Activated CD8-positive, alpha-beta T cell treated with anti-CD3 and anti-CD28 coated beads, Interleukin-2, amount 10 ng/mL, durations not matched to agents 7 days and 5 days (primary cell): ENCODE measurements at regions not wholly inside any gene's neighbourhood (a gene's known extent, or its start where the extent isn't known, plus 50 kb on each side); places are given as distances from the start of the nearest gene placed in this dataset.

Source experiments
- ATAC-seq: fragments of 150-1000 bp; cut with Tn5 transposase; one replicate; pipeline ENCODE4 v1.10.0; 2021; ENCODE audit warnings: moderate library complexity
- CTCF ChIA-PET: fragments of 350-600 bp; sonication (Branson Sonifier 250); formaldehyde crosslinking; loops from one replicate; lab custom pipeline; 2021; ENCODE audit warnings: antibody characterized with exemption; lab: Charles Lee
- POLR2A ChIA-PET: fragments of 350-600 bp; sonication (Branson Sonifier 250); formaldehyde crosslinking; loops from one replicate; lab custom pipeline; 2021; ENCODE audit warnings: antibody characterized with exemption; lab: Charles Lee
- DNase-seq: peaks from one replicate; pipeline ENCODE4 v3.0.0-alpha.2; 2020
- H3K27ac Mint-ChIP-seq: one replicate; pipeline ENCODE4 v1.8.0; 2021; ENCODE audit warnings: mild to moderate bottlenecking, mixed read lengths
- H3K27me3 Mint-ChIP-seq: one replicate; pipeline ENCODE4 v1.8.0; 2021; ENCODE audit warnings: low read depth, mixed read lengths
- H3K36me3 Mint-ChIP-seq: one replicate; pipeline ENCODE4 v1.8.0; 2021; ENCODE audit warnings: low read depth, mixed read lengths
- H3K4me1 Mint-ChIP-seq: one replicate; pipeline ENCODE4 v1.8.0; 2021; ENCODE audit warnings: low read depth, mixed read lengths
- H3K4me3 Mint-ChIP-seq: one replicate; pipeline ENCODE4 v1.8.0; 2021; ENCODE audit warnings: mild to moderate bottlenecking, mixed read lengths
- H3K9me3 Mint-ChIP-seq: one replicate; pipeline ENCODE4 v1.8.0; 2022; ENCODE audit warnings: mixed read lengths; ENCODE audit not compliant: insufficient read depth

- Mint-ChIP-seq H3K9me3 (peaks cover 9% of the 10 kb centered on the region), H3K36me3 (no peaks in the 10 kb centered on the region)
- CTCF ChIA-PET = no interaction called here
Measured at GRCh38 chr7:121810831-121811672, 61.9 kb upstream of the PTPRZ1 start.

GRCh38 chr7:121807078-121807477 is 65.9 kb upstream of the PTPRZ1 start:
- H3K27me3 Mint-ChIP-seq = no peaks in the 10 kb centered on the region
- no peak for DNase-seq
- H3K4me1 Mint-ChIP-seq = no peaks in the 10 kb centered on the region
- H3K4me3 Mint-ChIP-seq = no peak overlapping the region
- POLR2A ChIA-PET = no interaction called here
- H3K9me3 Mint-ChIP-seq = peaks cover 9% of the 10 kb centered on the region
- no peak overlapping the region for H3K27ac Mint-ChIP-seq
- no peaks in the 10 kb centered on the region for H3K36me3 Mint-ChIP-seq
- CTCF ChIA-PET = no interaction called here
- no peak for ATAC-seq

More at GRCh38 chr7:121810831-121811672, 61.9 kb upstream of the PTPRZ1 start:
- Mint-ChIP-seq H3K27ac (no peak overlapping the region), H3K27me3 (no peaks in the 10 kb centered on the region), H3K4me1 (no peaks in the 10 kb centered on the region), H3K4me3 (no peak overlapping the region)
- ATAC-seq (no peak), DNase-seq (no peak)
- POLR2A ChIA-PET = no interaction called here

GRCh38 chr7:121803039-121803438 is 69.9 kb upstream of the PTPRZ1 start:
- Mint-ChIP-seq H3K27me3 (no peaks in the 10 kb centered on the region), H3K4me3 (no peak overlapping the region), H3K4me1 (no peaks in the 10 kb centered on the region), H3K27ac (no peak overlapping the region), H3K9me3 (peaks cover 9% of the 10 kb centered on the region), H3K36me3 (no peaks in the 10 kb centered on the region)
- no peak for ATAC-seq
- ChIA-PET POLR2A (no interaction called here), CTCF (interaction anchor here (0.8 kb wide), 1 partner anchor 37 kb away, joined by 3 read pairs; no protein-coding TSS in a partner anchor)
- no peak for DNase-seq

GRCh38 chr7:121800916-121801675 is 71.9 kb upstream of the PTPRZ1 start:
- ChIA-PET CTCF (no interaction called here), POLR2A (no interaction called here)
- no peak overlapping the region for H3K27ac Mint-ChIP-seq
- no peaks in the 10 kb centered on the region for H3K36me3 Mint-ChIP-seq
- ATAC-seq (no peak), DNase-seq (no peak)
- no peak overlapping the region for H3K4me3 Mint-ChIP-seq
- no peaks in the 10 kb centered on the region for H3K9me3 Mint-ChIP-seq
- no peaks in the 10 kb centered on the region for H3K4me1 Mint-ChIP-seq
- H3K27me3 Mint-ChIP-seq = no peaks in the 10 kb centered on the region

GRCh38 chr7:121798896-121799295 is 74.1 kb upstream of the PTPRZ1 start:
- Mint-ChIP-seq H3K9me3 (no peaks in the 10 kb centered on the region), H3K27me3 (no peaks in the 10 kb centered on the region), H3K4me1 (no peaks in the 10 kb centered on the region), H3K27ac (no peak overlapping the region), H3K4me3 (no peak overlapping the region), H3K36me3 (no peaks in the 10 kb centered on the region)
- DNase-seq (no peak), ATAC-seq (no peak)
- ChIA-PET CTCF (no interaction called here), POLR2A (no interaction called here)

- no peak overlapping the region for H3K4me3 Mint-ChIP-seq
- CTCF ChIA-PET = no interaction called here
Measured at GRCh38 chr7:121798453-121798840, 74.5 kb upstream of the PTPRZ1 start.

GRCh38 chr7:121797657-121798452 is 75.1 kb upstream of the PTPRZ1 start:
- no peak for ATAC-seq
- Mint-ChIP-seq H3K36me3 (no peaks in the 10 kb centered on the region), H3K27ac (no peak overlapping the region), H3K27me3 (no peaks in the 10 kb centered on the region), H3K4me3 (no peak overlapping the region), H3K9me3 (no peaks in the 10 kb centered on the region), H3K4me1 (no peaks in the 10 kb centered on the region)
- CTCF ChIA-PET = no interaction called here
- no peak for DNase-seq
- POLR2A ChIA-PET = no interaction called here

More at GRCh38 chr7:121798453-121798840, 74.5 kb upstream of the PTPRZ1 start:
- H3K27ac Mint-ChIP-seq = no peak overlapping the region
- H3K4me1 Mint-ChIP-seq = no peaks in the 10 kb centered on the region
- POLR2A ChIA-PET = no interaction called here
- ATAC-seq (no peak), DNase-seq (no peak)
- H3K36me3 Mint-ChIP-seq = no peaks in the 10 kb centered on the region
- no peaks in the 10 kb centered on the region for H3K27me3 Mint-ChIP-seq
- no peaks in the 10 kb centered on the region for H3K9me3 Mint-ChIP-seq

GRCh38 chr7:121796936-121797656 is 75.9 kb upstream of the PTPRZ1 start:
- Mint-ChIP-seq H3K36me3 (no peaks in the 10 kb centered on the region), H3K4me1 (no peaks in the 10 kb centered on the region), H3K27me3 (no peaks in the 10 kb centered on the region), H3K9me3 (no peaks in the 10 kb centered on the region), H3K4me3 (no peak overlapping the region), H3K27ac (no peak overlapping the region)
- ChIA-PET POLR2A (no interaction called here), CTCF (no interaction called here)
- no peak for ATAC-seq
- DNase-seq = no peak

- Mint-ChIP-seq H3K27ac (no peak overlapping the region), H3K4me3 (no peak overlapping the region), H3K36me3 (no peaks in the 10 kb centered on the region), H3K27me3 (no peaks in the 10 kb centered on the region), H3K4me1 (no peaks in the 10 kb centered on the region), H3K9me3 (no peaks in the 10 kb centered on the region)
- ChIA-PET CTCF (no interaction called here), POLR2A (no interaction called here)
- ATAC-seq = no peak
- no peak for DNase-seq
Measured at GRCh38 chr7:121796381-121796780, 76.6 kb upstream of the PTPRZ1 start.

- H3K27ac Mint-ChIP-seq = no peak overlapping the region
- no peaks in the 10 kb centered on the region for H3K36me3 Mint-ChIP-seq
- H3K4me1 Mint-ChIP-seq = no peaks in the 10 kb centered on the region
- no peaks in the 10 kb centered on the region for H3K9me3 Mint-ChIP-seq
- no peak for ATAC-seq
- no peak for DNase-seq
- H3K4me3 Mint-ChIP-seq = no peak overlapping the region
- H3K27me3 Mint-ChIP-seq = no peaks in the 10 kb centered on the region
- ChIA-PET POLR2A (no interaction called here), CTCF (no interaction called here)
Measured at GRCh38 chr7:121795736-121796135, 77.2 kb upstream of the PTPRZ1 start.

- DNase-seq (no peak), ATAC-seq (no peak)
- Mint-ChIP-seq H3K36me3 (no peaks in the 10 kb centered on the region), H3K9me3 (no peaks in the 10 kb centered on the region), H3K27me3 (no peaks in the 10 kb centered on the region), H3K4me1 (no peaks in the 10 kb centered on the region), H3K4me3 (no peak overlapping the region), H3K27ac (no peak overlapping the region)
- ChIA-PET POLR2A (no interaction called here), CTCF (no interaction called here)
Measured at GRCh38 chr7:121793716-121794115, 79.2 kb upstream of the PTPRZ1 start.
